ENCODE measurements at regions not wholly inside any gene's neighbourhood (a gene's known extent, or its start where the extent isn't known, plus 50 kb on each side); places are given as distances from the start of the nearest gene placed in this dataset.

GRCh38 chr5:123735384-123735783 is 223.4 kb downstream of the CSNK1G3 start:
- no peak for TF ChIP-seq CTCF (conservative IDR thresholded peaks at IDR 0.05; ENCODE audit: low read length)
- no peak for TF ChIP-seq EZH2phosphoT487 (IDR thresholded peaks at IDR 0.05; ENCODE audit: borderline replicate concordance, low read depth, low read length)
